ENCODE measurements at regions not wholly inside any gene's neighbourhood (a gene's known extent, or its start where the extent isn't known, plus 50 kb on each side); places are given as distances from the start of the nearest gene placed in this dataset.

- DNase-seq, result no peak
Observed at GRCh38 chr7:72524037-72524436, 111.9 kb upstream of the CALN1 start.

GRCh38 chr7:72504061-72504706, 92.0 kb upstream of the CALN1 start:
- DNase-seq, result no peak

- no peak for DNase-seq
Observed at GRCh38 chr7:72503644-72504043, 91.5 kb upstream of the CALN1 start.

GRCh38 chr7:72494807-72495206, 82.7 kb upstream of the CALN1 start:
- no peak for DNase-seq

GRCh38 chr7:72493850-72494661, 81.9 kb upstream of the CALN1 start:
- DNase-seq, result peak; percentile 58 to 70

- no peak for DNase-seq
Observed at GRCh38 chr7:72492461-72493065, 80.4 kb upstream of the CALN1 start.

- no peak for DNase-seq
Observed at GRCh38 chr7:72490301-72490700, 78.2 kb upstream of the CALN1 start.

GRCh38 chr7:72481934-72482333, 69.8 kb upstream of the CALN1 start:
- DNase-seq, result no peak

GRCh38 chr7:72476608-72477305, 64.6 kb upstream of the CALN1 start:
- no peak for DNase-seq

GRCh38 chr7:72467237-72467636, 55.1 kb upstream of the CALN1 start:
- DNase-seq, result no peak

GRCh38 chr7:72466797-72467196, 54.7 kb upstream of the CALN1 start:
- no peak for DNase-seq

- no peak for DNase-seq
Observed at GRCh38 chr7:72465521-72465920, 53.4 kb upstream of the CALN1 start.

GRCh38 chr7:72462311-72462710, 50.2 kb upstream of the CALN1 start:
- no peak for DNase-seq
